ENCODE measurements at regions not wholly inside any gene's neighbourhood (a gene's known extent, or its start where the extent isn't known, plus 50 kb on each side); places are given as distances from the start of the nearest gene placed in this dataset.

DNA sequence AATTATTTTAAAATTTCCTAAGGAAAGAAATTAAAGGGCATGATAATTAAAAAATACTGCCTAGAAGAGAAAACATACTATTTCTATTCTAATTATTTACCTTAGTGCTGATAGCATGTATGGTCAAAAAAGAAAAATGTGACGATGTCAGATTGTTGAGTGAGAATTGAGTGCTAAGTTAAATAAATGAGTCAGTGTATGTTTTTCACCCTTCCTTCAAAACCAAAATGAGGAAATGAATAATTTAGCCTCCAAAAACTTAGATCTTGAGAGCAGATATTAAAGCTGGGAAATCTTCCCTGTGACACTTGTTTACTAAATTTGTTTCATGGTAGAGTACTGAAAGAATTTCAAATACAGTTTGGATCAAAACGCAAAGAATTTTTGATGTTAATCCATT is 58.6 kb upstream of the NYAP2 start:
- no peak for DNase-seq

- DNase-seq, result no peak
These were observed 62.3 kb upstream of the NYAP2 start for GRCh38 chr2:225337183-225337582.

- peak; percentile 34 to 40 for DNase-seq
These were observed 65.0 kb upstream of the NYAP2 start for GRCh38 chr2:225334514-225334913.

GRCh38 chr2:225328192-225328591 is 71.3 kb upstream of the NYAP2 start:
- DNase-seq, result no peak

DNA sequence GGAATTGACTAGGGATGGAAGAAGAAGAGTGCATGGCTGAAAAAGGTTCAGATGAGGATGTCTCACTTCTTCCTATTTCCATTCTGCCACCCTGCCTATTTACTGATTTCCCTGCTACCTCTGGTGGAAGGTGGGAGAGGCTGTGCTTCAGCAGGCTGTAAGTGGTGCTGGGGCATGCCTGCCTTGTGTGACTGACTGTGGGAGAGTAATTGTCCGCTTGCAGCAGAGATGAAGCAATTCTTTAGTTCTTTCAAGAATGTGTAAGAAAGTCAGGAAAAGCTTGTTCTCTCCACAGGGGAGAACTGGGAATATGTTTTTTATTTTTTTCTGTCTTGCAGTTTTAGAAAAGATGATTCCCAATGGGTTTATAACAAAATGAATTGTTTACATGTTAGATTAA is 72.5 kb upstream of the NYAP2 start:
- DNase-seq, result no peak

DNA sequence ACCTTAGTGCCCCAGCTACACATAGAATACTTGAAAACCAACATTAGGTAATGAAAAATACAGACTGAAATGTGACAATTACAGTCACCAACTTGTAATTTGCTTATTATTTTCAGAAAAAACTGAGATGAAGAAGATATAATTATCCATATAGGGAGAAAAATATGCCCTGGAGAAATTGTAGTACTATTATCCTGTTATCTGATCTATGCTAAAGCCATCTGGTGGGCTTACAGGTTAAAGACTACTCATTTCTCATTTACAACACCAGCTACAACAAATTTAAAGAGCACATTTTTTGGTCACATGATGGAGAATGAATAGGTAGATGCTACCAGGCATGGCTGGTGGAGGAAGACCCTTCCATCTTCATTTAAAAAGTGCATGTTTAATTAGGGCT is 79.6 kb upstream of the NYAP2 start:
- DNase-seq, result no peak

DNA sequence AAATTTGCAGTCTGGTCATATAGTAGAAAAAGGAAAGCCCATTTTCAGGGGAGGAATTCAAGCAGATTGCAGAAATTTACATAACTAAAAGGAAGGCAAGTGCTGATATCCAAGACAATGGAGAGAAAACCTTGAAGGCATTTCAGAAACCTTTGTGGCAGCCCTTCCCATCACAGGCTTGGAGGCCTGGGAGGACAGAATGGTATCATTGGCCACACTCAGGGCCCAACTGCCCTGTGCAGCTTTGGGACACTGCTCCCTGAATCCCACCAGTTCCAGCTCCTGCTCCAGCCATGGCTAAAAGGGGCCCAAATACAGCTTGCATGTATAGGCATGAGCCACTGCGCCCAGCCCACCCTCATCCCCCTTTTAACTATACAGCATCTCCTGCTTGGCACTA is 81.1 kb upstream of the NYAP2 start:
- no peak for DNase-seq

DNA sequence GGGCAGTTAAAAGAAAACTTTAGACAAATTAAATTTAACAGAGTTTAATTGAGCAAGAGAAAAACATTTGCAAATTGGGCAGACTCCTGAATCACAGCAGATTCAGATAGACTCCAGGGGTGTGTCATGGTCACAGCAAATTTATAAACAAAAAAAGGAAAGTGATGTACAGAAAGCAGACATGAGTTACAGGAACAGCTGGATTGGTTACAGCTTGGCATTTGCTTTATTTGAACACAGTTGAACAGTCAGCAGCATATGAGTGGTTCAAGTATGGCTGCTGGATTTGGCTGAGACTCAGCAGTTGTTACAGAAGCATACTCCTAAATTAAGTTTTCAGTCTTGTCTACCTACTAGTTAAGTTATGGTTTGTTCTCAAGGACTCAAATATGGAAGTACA is 82.3 kb upstream of the NYAP2 start:
- DNase-seq, result no peak

GRCh38 chr2:225310745-225311144 is 88.8 kb upstream of the NYAP2 start:
- DNase-seq, result no peak

DNA sequence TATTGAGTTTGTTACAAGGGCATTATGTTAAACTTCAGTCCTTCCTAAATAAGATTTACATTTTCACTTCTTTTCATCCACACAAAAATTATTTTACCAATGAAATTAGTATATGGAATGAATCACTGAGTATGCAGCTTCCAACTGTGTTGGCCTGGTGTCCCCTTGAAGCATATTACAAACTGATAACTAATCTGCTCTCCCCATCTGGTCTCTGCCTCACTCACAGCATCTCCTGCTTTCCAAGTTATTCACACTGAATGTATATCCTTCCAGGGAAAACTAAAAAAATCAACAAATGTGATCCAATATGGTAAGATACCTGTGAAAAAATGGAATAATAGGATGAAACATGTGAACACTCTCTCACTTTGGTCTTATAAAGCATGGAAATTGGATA is 90.0 kb upstream of the NYAP2 start:
- DNase-seq, result peak; percentile 14 to 28

GRCh38 chr2:225296951-225297350 is 102.6 kb upstream of the NYAP2 start:
- no peak for DNase-seq

DNA sequence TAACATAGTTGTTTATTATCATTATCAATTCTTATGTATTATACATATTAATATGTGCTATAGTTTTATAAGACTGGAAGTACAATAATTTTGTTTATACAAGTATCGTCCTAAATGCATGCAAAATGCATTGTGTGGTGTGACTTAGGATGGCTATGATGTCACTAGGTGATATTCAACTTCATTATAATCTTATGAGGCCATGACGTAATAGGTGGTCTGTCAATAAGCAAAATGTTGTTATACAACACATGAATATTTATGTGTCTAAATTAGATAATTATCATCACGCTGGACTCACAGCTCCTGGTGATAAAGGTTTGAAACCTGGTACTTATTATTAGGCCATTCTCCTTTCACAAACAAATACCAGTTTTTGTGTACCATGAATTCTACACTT is 104.4 kb upstream of the NYAP2 start:
- DNase-seq, result no peak

DNA sequence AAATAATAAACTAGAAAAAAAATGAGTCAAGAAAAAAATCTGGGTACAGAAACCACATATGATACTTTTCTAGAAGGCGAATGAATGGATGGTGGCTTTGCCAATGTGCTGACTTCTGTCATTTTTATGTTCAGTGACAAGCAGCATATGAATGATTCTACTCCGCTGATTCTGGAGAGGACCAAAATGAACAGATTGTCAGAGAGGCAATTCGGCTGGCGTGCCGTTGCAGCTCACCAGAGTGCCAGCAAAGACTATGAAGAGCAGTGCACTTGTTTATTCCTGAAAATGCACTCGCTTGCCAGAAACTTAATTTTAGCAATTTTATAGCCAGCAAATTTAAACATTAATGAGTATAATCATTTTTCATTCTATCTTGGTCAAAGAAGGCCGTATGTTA is 105.9 kb upstream of the NYAP2 start:
- no peak for DNase-seq

GRCh38 chr2:225290757-225291400 is 108.6 kb upstream of the NYAP2 start:
- no peak for DNase-seq

DNA sequence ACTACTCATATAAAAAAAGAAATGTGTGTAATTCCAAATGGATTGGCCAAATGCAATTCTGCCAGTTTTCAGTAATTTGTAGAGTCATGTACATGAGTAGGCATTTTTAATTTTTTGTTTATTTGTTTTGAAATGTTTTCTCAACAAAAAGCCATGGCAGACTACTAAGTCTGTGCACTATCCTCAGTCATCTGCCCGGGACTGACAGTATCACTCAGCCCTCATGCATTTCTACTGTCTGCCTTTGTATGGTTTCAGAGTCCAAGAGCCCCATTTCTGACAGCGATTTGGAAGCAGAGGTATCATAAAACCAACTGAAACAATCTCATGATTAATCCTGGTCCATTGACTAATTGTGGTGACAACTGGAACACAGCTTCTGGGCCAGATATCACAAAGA is 109.9 kb upstream of the NYAP2 start:
- DNase-seq, result no peak

DNA sequence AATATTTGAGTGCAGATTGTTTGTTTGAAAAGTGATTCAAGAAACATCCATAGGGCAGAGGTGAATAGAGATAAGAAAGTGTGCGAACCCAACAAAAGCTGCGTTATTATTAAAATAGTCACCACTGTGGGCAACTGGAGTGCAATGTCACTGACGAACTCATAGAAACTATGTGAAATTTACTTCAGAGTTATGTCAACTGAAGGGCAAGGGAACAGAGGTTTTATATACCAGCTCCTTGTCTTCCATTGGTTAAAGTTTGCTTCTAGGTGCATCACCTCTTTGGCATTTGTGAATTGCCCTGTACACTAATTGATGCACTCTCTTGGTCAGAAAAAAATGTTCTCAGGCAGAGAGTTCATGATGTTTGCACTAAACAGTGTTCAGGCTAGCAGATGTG is 110.5 kb upstream of the NYAP2 start:
- DNase-seq, result no peak

GRCh38 chr2:225282858-225283710 is 116.4 kb upstream of the NYAP2 start:
- DNase-seq, result no peak

GRCh38 chr2:225276207-225276606 is 123.3 kb upstream of the NYAP2 start:
- no peak for DNase-seq

DNA sequence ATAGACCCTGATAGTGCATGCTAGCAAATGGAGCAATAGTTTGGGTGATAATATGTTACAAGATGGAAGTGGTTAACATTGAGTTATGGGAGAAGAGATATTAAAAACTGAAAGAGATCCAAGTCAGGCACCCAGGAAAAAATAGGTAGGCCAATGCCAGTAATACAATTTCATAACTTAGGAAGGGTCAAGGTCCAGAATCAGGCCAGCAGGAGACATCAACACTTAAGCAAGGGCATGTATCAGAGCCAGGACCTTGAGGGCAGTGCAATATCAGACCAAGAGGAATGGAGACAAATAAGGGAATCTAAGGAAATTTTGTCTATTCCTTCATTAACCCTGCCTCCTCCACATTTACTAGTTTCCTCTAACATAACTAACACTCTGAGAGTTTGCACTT is 124.1 kb upstream of the NYAP2 start:
- DNase-seq, result no peak

- peak in 1 of 2 experiments; percentile 3 for DNase-seq
These were observed 124.8 kb upstream of the NYAP2 start for GRCh38 chr2:225274751-225275150.

DNA sequence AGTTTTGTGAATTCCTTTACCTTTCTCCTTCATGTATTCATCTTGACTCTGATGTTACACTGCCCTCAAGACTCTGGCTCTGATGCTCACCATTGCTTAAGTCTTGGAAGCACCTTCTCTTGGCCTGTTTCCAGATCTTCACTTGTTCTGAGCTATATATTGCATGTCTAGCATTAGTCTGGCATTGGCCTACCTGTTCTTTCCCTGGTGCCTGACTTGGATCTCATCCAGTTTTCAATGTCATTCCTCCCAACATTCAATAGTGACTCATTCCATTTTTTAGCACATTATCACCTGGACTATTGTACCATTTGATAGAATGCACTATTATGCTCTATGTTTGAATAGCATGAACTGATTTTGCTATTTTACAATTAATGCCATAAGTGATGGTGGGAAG is 127.3 kb upstream of the NYAP2 start:
- DNase-seq, result no peak

GRCh38 chr2:225270861-225271260 is 128.6 kb upstream of the NYAP2 start:
- DNase-seq, result peak in 1 of 2 experiments; percentile 19

DNA sequence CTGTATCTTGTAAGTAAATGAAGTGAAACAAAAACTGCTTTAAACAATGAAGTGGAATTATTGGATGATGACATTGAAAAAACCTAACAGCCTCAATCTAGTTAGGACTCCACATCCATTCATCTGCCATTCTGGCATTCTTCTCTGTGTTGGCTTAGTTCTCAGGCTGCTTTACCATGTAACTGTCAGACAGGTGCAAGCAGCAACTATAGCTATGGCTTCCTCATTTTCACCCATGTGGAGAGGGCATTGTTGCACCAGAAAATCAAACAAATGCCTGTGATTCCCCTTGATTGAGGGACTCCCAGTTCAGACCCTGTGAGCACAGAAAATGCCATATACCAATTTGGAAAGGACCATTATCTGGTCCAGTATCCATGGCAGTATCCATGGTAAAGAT is 129.5 kb upstream of the NYAP2 start:
- peak; percentile 60 to 68 for DNase-seq

GRCh38 chr2:225254363-225254762 is 145.1 kb upstream of the NYAP2 start:
- no peak for DNase-seq

DNA sequence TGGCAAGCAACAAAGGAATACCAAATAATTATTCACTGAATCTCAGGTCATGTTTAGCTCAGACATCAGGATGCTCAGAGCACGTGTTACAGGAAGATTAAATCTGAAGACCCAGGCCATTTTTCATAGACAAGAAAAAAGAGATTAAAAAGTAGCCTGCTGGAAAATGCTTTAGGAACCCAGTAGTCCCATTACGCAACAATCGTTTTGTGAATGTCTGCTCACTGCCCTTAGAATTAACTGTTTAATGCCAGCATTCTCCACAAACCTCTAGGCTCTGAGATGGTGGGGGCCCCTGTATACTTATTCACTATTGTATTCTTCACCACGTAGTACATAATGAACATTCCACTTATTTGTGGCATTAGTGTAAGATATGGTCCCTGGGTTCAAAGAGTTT is 154.6 kb upstream of the NYAP2 start:
- no peak for DNase-seq
